ENCODE measurements at regions not wholly inside any gene's neighbourhood (a gene's known extent, or its start where the extent isn't known, plus 50 kb on each side); places are given as distances from the start of the nearest gene placed in this dataset.

DNA sequence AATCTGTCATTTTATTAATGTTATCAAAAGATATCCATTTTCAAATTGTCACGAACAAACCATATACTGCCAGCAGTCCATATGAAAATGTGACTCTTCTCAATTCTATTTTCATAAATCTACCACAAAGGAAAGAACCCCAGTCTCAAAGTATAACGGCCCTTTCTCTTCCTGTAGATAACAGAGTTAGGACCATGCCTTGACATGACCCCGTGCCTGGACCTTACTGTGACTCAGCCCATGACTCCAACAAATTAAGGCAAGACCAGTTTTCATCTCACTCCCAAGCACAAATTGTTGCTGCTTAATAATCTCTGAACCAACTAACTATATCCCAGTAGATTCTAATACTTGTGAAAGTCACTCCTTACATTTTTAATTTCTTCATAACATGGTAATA lies 124.4 kb upstream of the NFIA start:
- TF ChIP-seq, protein P1, sequence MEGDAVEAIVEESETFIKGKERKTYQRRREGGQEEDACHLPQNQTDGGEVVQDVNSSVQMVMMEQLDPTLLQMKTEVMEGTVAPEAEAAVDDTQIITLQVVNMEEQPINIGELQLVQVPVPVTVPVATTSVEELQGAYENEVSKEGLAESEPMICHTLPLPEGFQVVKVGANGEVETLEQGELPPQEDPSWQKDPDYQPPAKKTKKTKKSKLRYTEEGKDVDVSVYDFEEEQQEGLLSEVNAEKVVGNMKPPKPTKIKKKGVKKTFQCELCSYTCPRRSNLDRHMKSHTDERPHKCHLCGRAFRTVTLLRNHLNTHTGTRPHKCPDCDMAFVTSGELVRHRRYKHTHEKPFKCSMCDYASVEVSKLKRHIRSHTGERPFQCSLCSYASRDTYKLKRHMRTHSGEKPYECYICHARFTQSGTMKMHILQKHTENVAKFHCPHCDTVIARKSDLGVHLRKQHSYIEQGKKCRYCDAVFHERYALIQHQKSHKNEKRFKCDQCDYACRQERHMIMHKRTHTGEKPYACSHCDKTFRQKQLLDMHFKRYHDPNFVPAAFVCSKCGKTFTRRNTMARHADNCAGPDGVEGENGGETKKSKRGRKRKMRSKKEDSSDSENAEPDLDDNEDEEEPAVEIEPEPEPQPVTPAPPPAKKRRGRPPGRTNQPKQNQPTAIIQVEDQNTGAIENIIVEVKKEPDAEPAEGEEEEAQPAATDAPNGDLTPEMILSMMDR (IDR thresholded peaks at IDR 0.05) = no peak
- no peak overlapping the region for H3K4me3 ChIP-seq
- no peaks in the 10 kb centered on the region for H3K9me3 ChIP-seq
- no peak for DNase-seq
- intact Hi-C loops (cut with DNase I) = no loop called here
- no peaks in the 10 kb centered on the region for H3K4me1 ChIP-seq
- no peak overlapping the region for H3K27ac ChIP-seq
- ATAC-seq = no peak
- H3K36me3 ChIP-seq (ENCODE audit: insufficient read depth in 1 of 2, low read depth in 1 of 2) = no peaks in the 10 kb centered on the region
- no peaks in the 10 kb centered on the region for H3K27me3 ChIP-seq (ENCODE audit: insufficient read depth in 3 of 3, low read length in 2 of 3)
- 71 to 88% (median 82%) methylated on average over 3 of the region's 3 CpGs for WGBS, 3 donors

DNA sequence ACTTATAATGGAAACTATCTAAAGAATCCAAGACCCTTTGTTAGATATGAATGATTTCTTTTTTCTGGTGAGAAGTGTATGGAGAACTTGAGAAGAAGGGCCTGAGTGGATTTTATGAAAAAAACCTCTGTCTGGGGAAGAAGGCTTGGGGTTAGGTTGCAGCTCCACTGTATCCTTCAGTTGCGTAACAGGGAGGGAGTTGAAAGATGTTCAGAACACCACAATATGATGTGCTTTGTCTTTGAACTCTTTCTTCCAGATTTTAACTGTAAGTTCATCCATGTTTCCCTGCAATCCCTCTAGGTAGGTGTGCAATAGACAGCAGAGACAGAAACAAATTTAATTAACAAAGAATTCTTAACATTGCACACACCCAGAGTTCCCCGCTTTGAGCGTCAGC lies 125.8 kb upstream of the NFIA start:
- Histone ChIP-seq H3K27me3 (ENCODE audit: insufficient read depth in 3 of 3, low read length in 2 of 3) (no peaks in the 10 kb centered on the region), H3K4me3 (no peak overlapping the region), H3K27ac (no peak overlapping the region), H3K9me3 (no peaks in the 10 kb centered on the region), H3K36me3 (ENCODE audit: insufficient read depth in 1 of 2, low read depth in 1 of 2) (no peaks in the 10 kb centered on the region), H3K4me1 (no peaks in the 10 kb centered on the region)
- 93 to 100% (median 98%) methylated on average over 3 of the region's 3 CpGs for WGBS, 3 donors
- TF ChIP-seq, protein P1 (IDR thresholded peaks at IDR 0.05) = no peak
- DNase-seq (no peak), ATAC-seq (no peak)
- intact Hi-C loops (cut with DNase I) = no loop called here

DNA sequence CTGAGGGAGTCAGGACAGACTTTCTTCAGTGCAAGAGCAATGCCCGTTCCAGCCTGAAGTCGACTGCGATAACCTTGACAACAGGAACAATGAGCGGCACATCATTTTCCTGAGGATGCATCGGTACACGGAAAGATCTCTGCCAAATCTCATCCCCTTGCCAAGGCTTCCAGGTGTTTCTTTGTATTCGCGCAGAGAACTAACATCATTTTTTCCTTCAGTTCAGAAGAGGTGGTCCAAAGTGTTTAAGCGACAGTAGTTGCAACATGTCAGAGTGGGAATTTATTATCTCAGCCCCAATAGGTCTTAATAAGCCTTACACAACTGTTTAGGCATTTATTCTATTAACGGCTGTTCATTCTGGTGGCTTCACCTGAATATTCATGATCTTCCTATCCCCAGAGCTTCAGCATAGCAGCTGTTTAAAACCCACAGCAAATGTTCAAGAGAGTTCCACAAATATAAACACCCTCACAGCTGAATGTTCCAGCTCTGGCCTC lies 129.7 kb upstream of the NFIA start:
- 59 to 73% (median 67%) methylated on average over 10 of the region's 10 CpGs for WGBS, 3 donors
- Histone ChIP-seq H3K27ac (no peak overlapping the region), H3K9me3 (no peaks in the 10 kb centered on the region), H3K27me3 (ENCODE audit: insufficient read depth in 3 of 3, low read length in 2 of 3) (no peaks in the 10 kb centered on the region), H3K4me3 (no peak overlapping the region), H3K4me1 (peaks cover 16% of the 10 kb centered on the region), H3K36me3 (ENCODE audit: insufficient read depth in 1 of 2, low read depth in 1 of 2) (no peaks in the 10 kb centered on the region)
- ATAC-seq (no peak), DNase-seq (no peak)
- intact Hi-C loops (cut with DNase I) = no loop called here
- TF ChIP-seq, protein P1 (IDR thresholded peaks at IDR 0.05) = no peak

DNA sequence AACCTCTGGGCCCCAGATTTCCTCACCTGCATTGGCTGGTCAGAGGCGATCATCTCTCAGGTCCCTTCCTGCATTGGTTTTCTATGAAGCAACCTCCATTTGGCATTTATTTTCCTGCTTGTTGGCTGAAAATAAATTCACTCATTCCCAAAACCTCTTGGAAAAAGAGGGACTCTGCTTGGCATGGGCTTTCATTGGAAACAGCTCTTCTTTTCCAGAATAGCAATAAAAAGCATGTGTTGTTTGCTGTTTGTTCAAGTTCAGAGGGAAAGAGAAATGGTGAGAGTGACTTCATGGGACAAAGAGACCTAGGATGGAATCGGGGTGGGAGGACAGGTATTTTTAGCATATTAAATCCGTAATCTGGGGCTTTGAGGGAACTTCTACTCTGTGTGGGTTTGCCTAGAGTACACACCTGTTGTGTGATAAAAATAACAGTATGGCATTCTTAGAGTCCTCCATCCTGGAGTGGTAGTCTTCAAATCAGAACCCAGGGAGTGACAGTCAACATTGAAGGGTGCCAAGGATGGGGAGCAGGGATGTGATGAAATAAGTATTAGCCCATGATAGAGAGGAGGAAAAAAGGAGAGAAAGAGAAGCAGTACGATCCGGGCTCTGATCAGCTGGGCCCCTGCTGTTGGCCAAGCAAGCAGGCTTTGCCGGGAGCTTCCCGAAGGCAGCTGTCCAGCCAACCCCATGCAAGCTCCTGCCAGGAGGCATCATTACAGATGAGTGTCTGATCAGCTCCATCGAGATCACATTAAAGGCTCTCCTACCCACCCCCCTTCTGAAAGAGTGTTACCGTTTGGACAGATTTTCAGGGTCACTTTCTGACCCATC lies 131.9 kb upstream of the NFIA start:
- Histone ChIP-seq H3K9me3 (no peaks in the 10 kb centered on the region), H3K27ac (no peak overlapping the region), H3K27me3 (ENCODE audit: insufficient read depth in 3 of 3, low read length in 2 of 3) (no peaks in the 10 kb centered on the region), H3K36me3 (ENCODE audit: insufficient read depth in 1 of 2, low read depth in 1 of 2) (no peaks in the 10 kb centered on the region), H3K4me3 (no peak overlapping the region), H3K4me1 (peaks cover 16% of the 10 kb centered on the region)
- intact Hi-C loops (cut with DNase I) = no loop called here
- TF ChIP-seq, protein P1 (IDR thresholded peaks at IDR 0.05) = no peak
- peak; percentile 45 to 63 (median 52) for ATAC-seq
- peak in 1 of 2 donors; percentile 53 for DNase-seq
- 27 to 47% (median 31%) methylated on average over 9 of the region's 9 CpGs for WGBS, 3 donors

All from psoas muscle (tissue), 7 donors.